ENCODE measurements at regions not wholly inside any gene's neighbourhood (a gene's known extent, or its start where the extent isn't known, plus 50 kb on each side); places are given as distances from the start of the nearest gene placed in this dataset.
A peak's percentile ranks its signal among the peaks of the same experiment; 100 is the strongest.

DNA sequence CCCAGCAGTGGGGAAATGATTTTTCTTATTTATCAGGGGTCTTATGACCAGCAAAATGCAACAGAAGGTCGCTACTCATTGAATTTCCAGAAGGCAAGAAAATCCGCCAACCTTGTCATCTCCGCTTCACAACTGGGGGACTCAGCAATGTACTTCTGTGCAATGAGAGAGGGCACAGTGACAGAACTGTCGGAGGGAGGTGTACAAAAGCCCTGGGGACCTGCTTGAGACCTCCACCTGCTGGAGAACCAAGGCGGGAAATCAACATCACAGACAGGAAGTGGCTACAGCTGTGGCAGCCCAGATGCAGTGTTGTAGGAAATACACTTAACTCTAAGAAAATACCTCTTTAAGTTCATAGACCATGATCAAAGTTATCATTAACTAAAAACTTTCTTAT is 250.9 kb upstream of the OR4E1 start:
- TF ChIP-seq EZH2phosphoT487 (IDR thresholded peaks at IDR 0.05; ENCODE audit: insufficient read depth, low read depth) (no peak), EZH2 (IDR thresholded peaks at IDR 0.05; ENCODE audit: insufficient read depth, poor library complexity, severe bottlenecking) (no peak)
- 53 to 55% methylated on average over 5 of the region's 5 CpGs for WGBS, 2 experiments (ENCODE audit: low coverage in 1 of 2, low lambda C conversion rate in 2 of 2, missing lambda C conversion rate in 2 of 2)
- H3K79me2 ChIP-seq (ENCODE audit: insufficient read depth), result no peaks in the 10 kb centered on the region
- H3K4me3 ChIP-seq, result no peak overlapping the region
- no peaks in the 10 kb centered on the region for H3K9me2 ChIP-seq (ENCODE audit: insufficient read depth)
- no peak overlapping the region for H3K27ac ChIP-seq
- H3K4me1 ChIP-seq (ENCODE audit: insufficient read depth), result no peaks in the 10 kb centered on the region
- H3F3A ChIP-seq (ENCODE audit: insufficient read depth), result no peaks in the 10 kb centered on the region
- H3K9ac ChIP-seq, result no peak overlapping the region
- H3K36me3 ChIP-seq (ENCODE audit: low read depth), result no peaks in the 10 kb centered on the region
- no peak overlapping the region for H3K4me2 ChIP-seq (ENCODE audit: unreplicated experiment)
- no peaks in the 10 kb centered on the region for H3K9me3 ChIP-seq (ENCODE audit: low read depth)
- in situ Hi-C loops (cut with MboI), result no loop called here
- H4K20me1 ChIP-seq (ENCODE audit: insufficient read depth), result no peaks in the 10 kb centered on the region
- DNase-seq, result no peak
- H2AFZ ChIP-seq, result no peak overlapping the region
- H3K27me3 ChIP-seq (replicated peaks; ENCODE audit: insufficient read depth), result no peaks in the 10 kb centered on the region

DNA sequence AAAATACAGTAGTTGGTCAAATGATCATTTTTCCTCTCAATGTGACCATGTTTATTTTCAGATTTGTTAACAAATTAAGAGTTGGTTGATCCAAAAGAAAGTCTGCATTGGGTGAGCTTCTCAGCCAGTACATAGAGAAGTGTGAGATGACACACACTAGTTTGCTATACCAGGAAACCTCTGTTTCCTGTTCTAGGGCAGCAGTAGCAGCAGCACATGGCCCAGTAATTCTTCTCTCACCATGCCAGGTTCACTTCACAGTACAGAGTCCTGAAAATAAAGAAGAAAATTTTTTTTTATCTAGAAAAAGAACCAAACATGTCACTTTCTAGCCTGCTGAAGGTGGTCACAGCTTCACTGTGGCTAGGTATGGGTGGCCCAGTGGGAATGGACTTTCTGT is 250.2 kb upstream of the OR4E1 start:
- Histone ChIP-seq H3F3A (ENCODE audit: insufficient read depth) (no peaks in the 10 kb centered on the region), H3K9ac (no peak overlapping the region), H3K36me3 (ENCODE audit: low read depth) (no peaks in the 10 kb centered on the region), H3K4me1 (ENCODE audit: insufficient read depth) (no peaks in the 10 kb centered on the region), H3K27me3 (replicated peaks; ENCODE audit: insufficient read depth) (no peaks in the 10 kb centered on the region), H3K79me2 (ENCODE audit: insufficient read depth) (no peaks in the 10 kb centered on the region), H3K4me3 (no peak overlapping the region), H3K9me3 (ENCODE audit: low read depth) (no peaks in the 10 kb centered on the region), H3K27ac (no peak overlapping the region), H4K20me1 (ENCODE audit: insufficient read depth) (no peaks in the 10 kb centered on the region), H3K9me2 (ENCODE audit: insufficient read depth) (no peaks in the 10 kb centered on the region), H3K4me2 (ENCODE audit: unreplicated experiment) (no peak overlapping the region), H2AFZ (no peak overlapping the region)
- TF ChIP-seq EZH2phosphoT487 (IDR thresholded peaks at IDR 0.05; ENCODE audit: insufficient read depth, low read depth), result no peak
- TF ChIP-seq EZH2 (IDR thresholded peaks at IDR 0.05; ENCODE audit: insufficient read depth, poor library complexity, severe bottlenecking), result no peak
- in situ Hi-C loops (cut with MboI), result no loop called here
- DNase-seq, result no peak

DNA sequence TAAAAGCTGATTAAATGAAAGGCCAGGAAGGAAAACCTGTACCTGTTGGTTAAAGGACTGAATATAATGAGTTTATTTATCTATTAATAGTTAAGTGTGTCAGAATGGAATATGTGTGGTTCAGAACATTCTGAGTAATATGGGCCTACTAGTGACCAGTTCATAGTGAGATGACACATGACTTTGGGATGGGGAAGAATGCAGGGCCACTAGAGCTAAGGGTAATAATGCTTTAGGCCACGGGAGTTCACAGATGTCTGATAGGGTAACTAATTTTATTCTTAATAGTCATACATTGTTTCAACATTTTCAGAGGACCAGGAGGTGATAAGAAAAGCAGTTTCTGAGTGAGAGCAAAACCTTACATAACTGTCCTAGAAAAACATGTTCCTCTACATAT is 247.8 kb upstream of the OR4E1 start:
- Histone ChIP-seq H3F3A (ENCODE audit: insufficient read depth) (no peaks in the 10 kb centered on the region), H3K4me1 (ENCODE audit: insufficient read depth) (no peaks in the 10 kb centered on the region), H3K36me3 (ENCODE audit: low read depth) (no peaks in the 10 kb centered on the region), H3K27me3 (replicated peaks; ENCODE audit: insufficient read depth) (no peaks in the 10 kb centered on the region), H2AFZ (no peak overlapping the region), H3K79me2 (ENCODE audit: insufficient read depth) (no peaks in the 10 kb centered on the region), H3K4me3 (no peak overlapping the region), H3K4me2 (ENCODE audit: unreplicated experiment) (no peak overlapping the region), H3K9me2 (ENCODE audit: insufficient read depth) (no peaks in the 10 kb centered on the region), H3K27ac (no peak overlapping the region), H3K9me3 (ENCODE audit: low read depth) (no peaks in the 10 kb centered on the region), H3K9ac (no peak overlapping the region), H4K20me1 (ENCODE audit: insufficient read depth) (no peaks in the 10 kb centered on the region)
- 13 to 18% methylated on average over 1 of the region's 1 CpG for WGBS, 2 experiments (ENCODE audit: low coverage in 1 of 2, low lambda C conversion rate in 2 of 2, missing lambda C conversion rate in 2 of 2)
- in situ Hi-C loops (cut with MboI), result no loop called here
- DNase-seq, result no peak
- TF ChIP-seq EZH2phosphoT487 (IDR thresholded peaks at IDR 0.05; ENCODE audit: insufficient read depth, low read depth) (no peak), EZH2 (IDR thresholded peaks at IDR 0.05; ENCODE audit: insufficient read depth, poor library complexity, severe bottlenecking) (no peak)

DNA sequence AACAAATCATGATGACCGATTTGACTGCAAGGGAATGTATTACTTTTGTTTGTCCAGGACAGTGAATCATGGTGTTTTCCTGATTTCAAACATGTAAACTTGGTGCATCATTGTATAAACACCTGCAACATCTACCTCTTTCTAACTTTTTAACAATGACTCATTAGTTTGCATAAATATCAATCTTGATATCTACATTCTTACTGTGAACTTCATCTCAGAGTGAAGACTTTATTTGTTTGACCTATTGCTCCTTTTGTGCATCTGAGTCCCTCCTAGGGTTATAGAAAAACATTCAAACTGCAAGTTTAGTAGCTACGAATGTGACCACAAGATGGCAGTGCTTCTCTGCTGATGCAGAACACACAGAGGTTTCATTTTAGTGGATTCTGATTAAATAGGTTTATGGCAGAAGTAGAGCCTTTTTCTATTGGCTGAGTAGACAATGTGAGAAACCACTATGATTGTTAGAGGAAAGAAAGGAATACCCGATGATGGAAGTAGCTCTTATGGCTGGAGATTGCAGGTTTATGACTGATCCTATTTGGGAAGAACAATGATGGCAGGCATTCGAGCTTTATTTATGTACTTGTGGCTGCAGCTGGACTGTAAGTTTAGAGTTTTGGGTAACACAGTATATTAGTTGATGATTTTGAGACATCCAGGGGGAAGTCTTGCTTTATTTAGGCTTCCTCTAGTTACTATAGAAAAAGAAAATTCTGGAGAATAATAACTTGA is 244.2 kb upstream of the OR4E1 start:
- WGBS, 2 experiments (ENCODE audit: low coverage in 1 of 2, low lambda C conversion rate in 2 of 2, missing lambda C conversion rate in 2 of 2), result 6 to 9% methylated on average over 4 of the region's 4 CpGs
- peak; percentile 67 for DNase-seq
- no peaks in the 10 kb centered on the region for H3K9me3 ChIP-seq (ENCODE audit: low read depth)
- no peaks in the 10 kb centered on the region for H3K36me3 ChIP-seq (ENCODE audit: low read depth)
- H3K9me2 ChIP-seq (ENCODE audit: insufficient read depth), result no peaks in the 10 kb centered on the region
- no peaks in the 10 kb centered on the region for H3F3A ChIP-seq (ENCODE audit: insufficient read depth)
- H2AFZ ChIP-seq, result peak overlapping the region; percentile 74
- H3K4me3 ChIP-seq, result peak overlapping the region; percentile 30; the same call in 1 of the 2 replicates
- in situ Hi-C loops (cut with MboI), result no loop called here
- no peak overlapping the region for H3K27ac ChIP-seq
- no peak overlapping the region for H3K9ac ChIP-seq
- H3K4me1 ChIP-seq (ENCODE audit: insufficient read depth), result no peaks in the 10 kb centered on the region
- TF ChIP-seq EZH2phosphoT487 (IDR thresholded peaks at IDR 0.05; ENCODE audit: insufficient read depth, low read depth) (no peak), EZH2 (IDR thresholded peaks at IDR 0.05; ENCODE audit: insufficient read depth, poor library complexity, severe bottlenecking) (no peak)
- no peaks in the 10 kb centered on the region for H3K27me3 ChIP-seq (replicated peaks; ENCODE audit: insufficient read depth)
- H3K4me2 ChIP-seq (ENCODE audit: unreplicated experiment), result peak overlapping the region; percentile 41
- no peaks in the 10 kb centered on the region for H4K20me1 ChIP-seq (ENCODE audit: insufficient read depth)
- no peaks in the 10 kb centered on the region for H3K79me2 ChIP-seq (ENCODE audit: insufficient read depth)

DNA sequence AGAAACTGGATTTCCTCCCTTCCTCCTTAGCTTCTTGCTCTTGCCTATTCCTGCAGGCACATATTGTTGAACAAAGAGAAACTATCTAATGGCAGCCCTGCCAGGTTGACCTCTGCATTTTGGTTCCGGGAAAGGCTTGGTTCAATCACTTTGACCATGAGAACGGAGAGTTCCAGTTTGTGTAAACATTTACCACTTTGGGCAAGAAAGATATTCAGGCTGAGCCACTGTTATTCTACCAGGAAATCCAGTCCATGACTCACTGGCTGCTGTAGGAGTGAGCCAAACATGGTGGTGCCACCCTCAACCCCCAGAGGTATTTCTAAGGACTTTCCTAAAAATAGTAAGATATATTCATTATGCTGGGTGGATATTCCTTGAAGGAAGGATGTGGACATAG is 242.2 kb upstream of the OR4E1 start:
- Histone ChIP-seq H3K9ac (no peak overlapping the region), H3K27me3 (replicated peaks; ENCODE audit: insufficient read depth) (no peaks in the 10 kb centered on the region)
- in situ Hi-C loops (cut with MboI), result no loop called here

More for the DNA sequence above, 242.2 kb upstream of the OR4E1 start:
- no peak for DNase-seq
- Histone ChIP-seq H3F3A (ENCODE audit: insufficient read depth) (no peaks in the 10 kb centered on the region), H3K27ac (no peak overlapping the region), H3K9me2 (ENCODE audit: insufficient read depth) (no peaks in the 10 kb centered on the region), H2AFZ (no peak overlapping the region), H3K79me2 (ENCODE audit: insufficient read depth) (no peaks in the 10 kb centered on the region), H3K9me3 (ENCODE audit: low read depth) (no peaks in the 10 kb centered on the region), H3K4me3 (no peak overlapping the region), H3K4me1 (ENCODE audit: insufficient read depth) (no peaks in the 10 kb centered on the region), H3K4me2 (ENCODE audit: unreplicated experiment) (no peak overlapping the region), H3K36me3 (ENCODE audit: low read depth) (no peaks in the 10 kb centered on the region), H4K20me1 (ENCODE audit: insufficient read depth) (no peaks in the 10 kb centered on the region)
- 23 to 49% methylated on average over 2 of the region's 2 CpGs for WGBS, 2 experiments (ENCODE audit: low coverage in 1 of 2, low lambda C conversion rate in 2 of 2, missing lambda C conversion rate in 2 of 2)
- TF ChIP-seq EZH2phosphoT487 (IDR thresholded peaks at IDR 0.05; ENCODE audit: insufficient read depth, low read depth) (no peak), EZH2 (IDR thresholded peaks at IDR 0.05; ENCODE audit: insufficient read depth, poor library complexity, severe bottlenecking) (no peak)

Measured in GM23248 (cell line).